ENCODE measurements at regions not wholly inside any gene's neighbourhood (a gene's known extent, or its start where the extent isn't known, plus 50 kb on each side); places are given as distances from the start of the nearest gene placed in this dataset.
"Not testable (repeated sequence)": the region's sequence is repeated elsewhere in the genome, so short reads cannot be mapped to it uniquely, and the experiment has no call there.

DNA sequence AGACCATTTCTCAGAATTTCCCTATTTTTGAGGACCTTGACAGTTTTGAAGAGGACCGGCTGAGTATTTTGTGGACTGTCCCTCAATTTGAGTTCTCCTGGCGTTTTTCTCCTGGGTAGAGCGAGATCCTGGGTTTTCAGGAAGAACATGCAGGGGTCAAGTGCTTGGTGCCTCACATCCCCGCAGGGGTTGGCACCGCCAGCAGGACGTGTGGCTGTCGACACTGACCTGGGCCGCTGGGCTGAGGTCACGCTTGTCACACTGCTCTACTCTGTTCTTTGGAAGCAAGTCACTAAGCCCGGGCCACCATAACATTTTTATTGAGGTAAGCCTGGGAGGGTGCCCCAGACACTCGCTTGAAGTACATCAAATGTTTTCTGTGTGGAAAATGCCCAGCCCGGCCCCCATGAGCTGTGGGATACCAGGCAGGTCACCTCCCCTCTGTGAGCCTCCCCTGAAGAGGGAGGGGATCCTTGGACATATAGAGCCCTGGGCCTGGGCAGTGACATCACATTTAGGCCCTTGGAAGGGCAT, 112.0 kb downstream of the NPIPB11 start:
- DNase-seq: not testable (repeated sequence)

DNA sequence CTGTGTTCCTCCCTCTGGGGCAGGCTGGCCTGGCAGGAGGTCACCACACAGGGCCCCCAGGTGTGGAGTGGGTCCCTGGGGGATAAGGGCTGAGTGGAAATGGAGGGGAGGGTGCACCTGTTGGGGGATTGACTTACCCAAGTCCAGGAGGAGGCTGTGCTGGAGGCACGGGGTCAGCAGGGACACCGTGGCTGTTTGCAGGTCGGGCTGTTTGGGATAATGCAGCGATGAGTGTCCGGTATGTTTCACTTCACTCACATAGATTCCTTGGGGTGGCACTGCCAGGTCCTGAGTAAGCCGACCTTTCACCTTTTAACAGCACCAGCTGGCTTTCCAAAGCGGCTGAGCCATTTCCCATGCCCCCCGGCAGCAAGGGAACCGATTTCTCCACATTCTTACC, 113.0 kb downstream of the NPIPB11 start:
- DNase-seq: not testable (repeated sequence)

GRCh38 chr16:29292952-29293471, 113.5 kb downstream of the NPIPB11 start:
- not testable (repeated sequence) for DNase-seq

DNA sequence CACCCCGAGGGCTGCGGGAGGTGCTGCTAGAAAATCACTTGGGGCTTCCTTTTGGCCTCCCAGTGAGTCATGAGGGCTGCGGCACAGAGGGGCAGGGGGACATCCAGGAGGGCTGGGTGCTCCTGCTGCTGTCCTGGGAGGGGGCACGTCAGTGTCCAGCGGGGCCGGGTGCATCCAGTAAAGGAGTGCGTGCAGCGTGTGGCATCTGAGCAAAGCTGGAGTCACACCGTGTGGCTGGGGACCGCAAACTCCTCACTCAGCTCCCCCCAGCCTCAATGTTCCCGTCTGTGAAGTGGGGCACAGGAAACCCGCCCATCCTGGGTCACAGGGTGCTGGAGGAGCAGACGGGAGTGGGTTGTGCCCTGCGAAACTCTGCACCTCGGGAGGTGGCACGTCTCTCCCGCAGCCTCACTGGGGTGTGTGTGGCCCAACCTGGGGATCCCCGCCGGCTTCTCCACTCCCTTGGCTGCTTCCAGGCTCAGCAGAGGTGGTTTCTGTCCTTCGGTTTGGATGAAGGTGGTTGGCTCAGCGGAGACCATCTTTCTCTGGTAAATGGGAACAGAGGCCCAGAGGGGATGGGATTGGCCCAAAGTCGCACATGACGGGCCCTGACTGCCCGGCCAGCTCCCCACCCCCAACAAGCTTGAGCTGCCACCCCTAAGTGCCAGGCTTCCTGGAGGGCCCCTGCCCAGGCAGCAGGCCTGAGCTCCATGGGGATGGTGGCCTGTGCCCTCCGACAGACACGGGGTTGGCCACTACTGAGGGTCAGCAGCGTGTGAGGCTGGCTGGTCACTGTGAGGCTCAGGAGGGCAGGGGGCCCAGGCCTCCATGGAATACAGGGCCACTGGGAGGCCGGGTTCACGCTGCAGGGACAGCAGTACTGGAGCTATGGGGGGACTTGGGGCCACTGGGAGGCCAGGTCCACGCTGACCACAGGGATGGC, 114.9 kb downstream of the NPIPB11 start:
- not testable (repeated sequence) for DNase-seq

DNA sequence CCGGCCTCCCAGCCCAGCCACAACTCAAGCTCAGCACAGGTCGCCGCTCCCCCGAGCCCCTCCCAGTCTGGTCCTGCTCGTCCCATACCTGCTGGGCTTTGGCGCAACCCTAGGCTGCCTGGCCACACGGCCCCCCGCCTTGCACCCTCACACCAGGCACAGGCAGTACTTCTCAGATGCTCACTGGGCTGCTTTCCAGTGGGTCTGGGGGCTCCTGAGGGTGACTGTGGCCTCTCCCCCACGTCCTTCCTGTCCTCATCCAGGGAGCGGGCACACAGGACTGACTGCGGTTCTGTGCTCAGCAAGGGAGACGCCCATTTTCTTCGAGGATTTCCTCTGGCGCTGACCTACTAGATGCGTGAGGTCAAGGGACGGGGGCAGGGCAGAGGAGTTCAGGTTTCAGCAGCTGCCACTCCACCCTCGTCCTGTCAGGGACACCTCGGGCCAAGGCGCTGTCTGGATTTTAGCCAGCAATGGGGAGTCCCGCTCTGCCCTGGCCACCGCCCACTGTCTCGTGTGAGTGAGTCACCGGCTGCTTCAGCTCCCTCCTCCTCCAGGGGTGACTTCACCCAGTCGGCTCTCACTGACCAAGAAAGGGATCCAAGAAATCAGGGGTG, 115.8 kb downstream of the NPIPB11 start:
- DNase-seq: peak; percentile 2

GRCh38 chr16:29289516-29290239, 116.8 kb downstream of the NPIPB11 start:
- not testable (repeated sequence) for DNase-seq

DNA sequence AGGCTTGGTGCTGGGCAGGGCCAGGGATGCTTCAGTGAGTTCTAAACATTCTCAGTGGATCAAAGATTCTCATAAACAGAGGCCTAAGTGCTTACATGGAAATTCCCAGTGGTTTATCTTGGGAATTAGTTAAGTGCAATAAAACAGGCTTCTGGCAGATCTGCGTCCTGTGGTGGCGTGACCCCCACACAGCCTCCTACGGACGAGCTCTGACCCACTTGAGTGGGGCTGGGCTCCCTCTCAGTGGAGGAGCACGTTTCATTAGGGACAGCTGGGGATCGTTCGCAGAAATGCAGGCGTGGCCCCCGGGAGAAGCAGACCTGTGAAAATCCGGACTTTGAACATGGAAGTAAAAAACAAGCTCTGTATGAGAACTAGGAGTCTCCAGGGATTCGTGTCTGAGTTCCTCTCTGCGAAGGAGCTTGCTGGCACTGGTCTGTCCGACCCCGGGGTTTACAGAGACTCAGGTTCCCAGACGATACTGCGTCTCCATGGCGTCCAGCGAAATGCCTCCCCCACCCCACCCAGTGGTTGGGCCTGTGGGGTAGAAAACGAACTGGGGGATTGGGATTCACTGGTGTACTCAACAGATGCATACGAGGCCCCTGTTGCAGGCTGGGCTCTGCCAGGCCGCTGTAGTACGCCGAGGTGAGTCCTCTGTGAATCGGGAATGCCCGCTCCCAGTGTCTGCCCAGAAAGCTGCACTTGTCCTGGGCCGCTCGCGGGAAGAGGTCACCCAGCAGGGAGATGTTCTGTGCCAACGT, 117.6 kb downstream of the NPIPB11 start:
- not testable (repeated sequence) for DNase-seq

DNA sequence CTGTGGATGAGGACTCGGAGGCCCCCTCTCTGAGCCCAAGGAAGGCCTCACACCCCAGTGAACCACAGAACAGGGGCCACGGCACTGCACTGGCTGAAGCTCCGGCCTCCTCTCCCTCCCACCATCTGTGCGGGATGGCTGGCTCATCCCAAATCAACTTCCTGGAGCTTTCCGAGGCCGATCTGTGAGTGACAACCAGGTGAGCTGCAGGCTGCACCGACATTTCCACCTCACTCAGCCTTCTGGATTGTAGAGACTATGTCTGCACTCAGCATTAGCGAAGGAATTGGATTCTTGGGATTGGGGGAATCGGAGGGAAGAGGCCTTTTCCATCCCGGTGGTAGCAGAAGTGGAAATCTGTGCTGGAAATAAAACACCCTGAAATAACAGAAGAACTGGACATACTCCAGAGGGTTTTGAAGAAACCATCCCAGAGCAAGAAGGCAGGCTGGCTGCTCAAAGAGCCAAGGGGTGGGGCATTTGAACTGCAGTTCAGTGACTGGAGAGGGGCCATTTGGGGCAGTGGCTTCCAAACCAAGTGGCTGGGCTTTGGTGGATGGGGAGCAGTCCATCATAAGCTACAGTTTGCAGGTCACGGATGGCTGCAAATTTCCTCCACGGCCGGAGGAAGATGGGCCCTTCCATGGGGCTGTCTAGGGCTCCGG, 118.5 kb downstream of the NPIPB11 start:
- DNase-seq: not testable (repeated sequence)

- DNase-seq: not testable (repeated sequence)
These were observed 119.3 kb downstream of the NPIPB11 start for GRCh38 chr16:29287246-29287645.

- DNase-seq: not testable (repeated sequence)
These were observed 119.7 kb downstream of the NPIPB11 start for GRCh38 chr16:29286796-29287195.

DNA sequence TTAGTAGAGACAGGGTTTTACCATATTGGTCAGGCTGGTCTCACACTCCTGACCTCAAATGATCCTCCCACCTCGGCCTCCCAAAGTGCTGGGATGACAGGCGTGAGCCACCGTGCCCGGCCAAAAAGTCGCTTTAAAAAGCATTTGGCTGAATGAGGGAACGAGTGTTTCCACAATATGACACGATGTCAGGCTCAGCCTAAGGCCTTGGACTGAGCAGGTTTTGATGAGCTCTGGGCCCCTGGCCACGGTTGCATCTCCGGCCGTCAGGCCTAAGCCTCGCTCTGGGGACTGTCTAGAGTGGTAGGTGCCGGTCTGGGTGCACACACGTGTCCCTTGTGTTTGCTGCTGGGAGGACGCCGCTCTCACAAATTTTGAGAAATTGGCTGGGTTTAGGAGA, 120.3 kb downstream of the NPIPB11 start:
- DNase-seq: not testable (repeated sequence)

DNA sequence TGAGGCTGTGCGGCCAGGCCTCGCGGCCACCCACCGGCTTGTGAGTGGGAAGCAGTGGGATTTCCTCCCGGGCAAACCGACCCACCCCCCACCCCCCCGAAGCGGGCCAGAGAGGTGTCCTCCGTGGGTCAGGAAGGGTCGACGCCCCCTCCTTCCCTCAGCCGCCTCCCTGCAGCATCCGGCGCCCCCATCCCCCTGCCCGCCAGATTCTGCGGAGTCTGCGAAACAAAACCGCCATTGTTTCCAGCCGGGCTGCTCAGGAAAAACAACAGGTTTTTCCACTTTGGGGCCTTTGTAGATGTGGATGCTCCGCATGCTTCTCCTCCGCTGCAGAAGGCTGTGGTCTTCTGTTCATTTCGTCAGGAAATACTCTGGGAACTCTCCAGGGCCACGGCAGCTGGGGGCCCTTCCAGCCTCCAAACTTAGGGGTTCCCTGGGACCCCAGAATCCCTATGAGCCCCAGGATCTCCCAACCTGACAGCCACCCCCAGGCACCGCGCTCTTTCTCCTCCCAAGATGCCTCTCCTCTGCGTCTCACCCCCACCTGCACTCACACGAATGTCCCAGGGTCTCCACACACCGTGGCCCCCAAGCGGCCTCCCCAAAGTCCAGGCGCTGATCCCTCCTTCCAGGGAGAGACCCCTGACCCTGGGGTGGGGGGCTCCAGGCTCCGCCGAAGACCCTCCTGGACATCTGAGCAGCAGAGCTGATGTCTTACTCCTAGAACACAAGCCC, 121.2 kb downstream of the NPIPB11 start:
- not testable (repeated sequence) for DNase-seq

DNA sequence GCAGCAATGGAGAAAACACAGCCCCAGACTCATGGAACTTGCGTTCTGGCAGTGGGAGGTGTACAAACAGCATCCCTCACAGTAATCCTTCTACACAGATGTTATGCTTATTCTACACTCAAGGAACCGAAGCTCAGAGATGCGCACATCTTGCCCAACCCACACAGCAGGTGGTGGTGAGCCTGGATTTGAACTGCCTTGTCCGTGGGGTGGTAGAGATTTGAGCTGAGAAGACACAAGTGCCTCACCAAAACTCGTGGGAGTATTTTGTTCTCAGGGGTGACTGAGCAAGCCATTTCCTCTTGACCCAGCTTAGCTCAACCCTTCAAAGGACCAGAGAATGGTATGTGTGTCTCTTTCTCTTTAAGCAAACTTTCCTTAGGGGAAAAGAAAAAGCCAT, 121.8 kb downstream of the NPIPB11 start:
- DNase-seq: not testable (repeated sequence)

GRCh38 chr16:29284159-29284558, 122.4 kb downstream of the NPIPB11 start:
- DNase-seq: not testable (repeated sequence)

DNA sequence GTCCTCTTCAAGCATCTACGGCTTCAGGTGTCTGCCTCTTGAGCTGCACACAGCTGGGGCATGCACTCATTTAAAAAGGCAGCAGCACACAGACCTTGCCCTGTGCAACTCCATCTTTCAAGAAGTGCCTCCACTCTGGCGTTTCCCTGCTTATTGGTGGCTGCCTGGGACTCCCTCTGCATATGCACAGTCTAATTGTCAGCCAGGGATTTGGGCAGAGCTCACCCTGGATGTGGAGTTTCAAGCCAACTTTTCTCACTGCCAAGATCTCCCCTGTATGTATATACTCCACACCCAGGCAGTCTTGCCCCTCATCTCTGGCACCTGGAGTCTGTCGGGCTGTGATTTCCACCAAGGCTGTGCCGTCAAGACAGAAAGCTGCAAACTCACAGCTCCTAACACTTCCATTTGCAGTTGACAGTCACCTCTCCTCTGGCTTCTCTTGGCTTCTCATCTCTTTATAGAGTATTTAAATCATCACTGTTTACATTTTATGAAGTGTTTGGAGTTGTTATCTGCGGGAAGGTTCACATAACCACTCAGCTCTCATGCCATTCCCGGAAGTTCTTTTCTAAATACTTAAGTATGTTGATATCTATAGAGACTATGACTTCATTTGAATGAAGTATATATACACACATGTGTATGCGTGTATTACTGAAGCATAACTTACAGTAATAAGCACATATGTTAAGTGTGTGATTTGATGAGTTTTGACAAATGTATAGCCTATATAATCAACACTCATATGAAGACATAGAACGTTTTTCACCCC, 128.2 kb downstream of the NPIPB11 start:
- DNase-seq: not testable (repeated sequence)

DNA sequence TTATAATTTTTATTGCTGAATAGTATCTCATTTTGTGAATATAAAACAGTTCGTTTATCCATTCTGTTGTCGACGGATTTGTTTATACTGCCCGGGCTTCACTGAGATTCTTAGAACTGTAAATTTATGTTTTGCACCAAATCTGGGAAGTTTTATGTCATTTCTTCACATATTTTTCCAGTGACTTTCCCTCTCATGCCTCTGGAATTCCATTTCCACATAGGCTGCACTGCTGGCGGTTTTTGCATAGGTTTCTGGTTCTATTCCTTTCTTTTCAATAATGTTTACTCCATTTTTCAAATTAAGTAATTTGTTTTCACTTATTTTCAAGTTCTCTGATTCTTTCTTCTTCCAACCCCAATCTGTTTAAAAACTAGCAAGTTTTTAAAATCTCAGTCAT, 130.1 kb downstream of the NPIPB11 start:
- DNase-seq: not testable (repeated sequence)

DNA sequence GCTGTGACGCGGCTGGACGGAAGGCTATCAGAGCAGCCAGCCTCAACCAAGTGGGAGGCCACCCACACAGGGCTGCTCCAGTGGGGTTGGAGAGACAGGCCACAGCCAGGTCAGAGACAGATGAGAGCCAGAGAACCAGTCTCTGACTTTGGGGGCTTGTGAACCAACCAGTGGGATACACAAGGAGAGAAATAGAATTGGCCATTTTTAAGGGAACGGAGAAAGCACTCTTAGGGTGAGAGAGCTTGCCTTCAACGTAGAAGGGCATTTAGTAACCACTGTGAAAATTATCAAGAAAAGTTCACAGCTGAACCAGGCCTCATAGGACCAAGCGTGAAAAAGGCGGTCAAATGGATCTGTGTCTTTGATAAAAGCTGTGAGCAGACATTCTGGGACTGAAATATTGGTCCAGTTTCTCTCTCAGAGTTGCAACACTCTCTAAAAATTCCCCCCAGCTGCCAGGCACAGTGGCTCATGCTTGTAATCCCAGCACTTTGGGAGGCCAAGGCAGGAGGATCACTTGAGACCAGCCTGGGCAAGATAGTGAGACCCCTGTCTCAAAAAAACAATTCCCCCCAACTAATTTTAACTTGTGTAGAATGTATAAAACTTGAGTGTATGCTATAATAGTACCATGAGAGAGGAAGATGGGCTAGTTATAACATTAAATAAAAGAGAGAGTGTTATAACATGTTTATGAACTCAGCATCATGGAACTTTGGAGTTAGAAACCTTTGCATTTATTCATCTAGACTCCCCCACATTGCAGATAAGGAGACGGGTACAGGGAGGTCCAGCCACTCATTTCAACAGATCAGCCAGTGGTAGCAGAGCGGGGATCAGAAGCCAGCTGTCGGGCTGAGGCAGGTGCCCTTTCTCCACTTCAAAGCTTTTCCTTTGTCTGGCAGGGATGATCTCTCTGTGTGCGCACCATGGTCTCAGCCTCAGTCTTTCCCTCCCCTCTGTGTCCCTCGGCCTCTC, 132.2 kb downstream of the NPIPB11 start:
- DNase-seq: not testable (repeated sequence)

- DNase-seq: not testable (repeated sequence)
These were observed 133.0 kb downstream of the NPIPB11 start for GRCh38 chr16:29273298-29274054.

Measured in COR-L47 (cell line).